Panc1 (cell line): ENCODE measurements at regions not wholly inside any gene's neighbourhood (a gene's known extent, or its start where the extent isn't known, plus 50 kb on each side); places are given as distances from the start of the nearest gene placed in this dataset.

ENCODE experiments used
- TCF7L2 ChIP-seq: IDR thresholded peaks from 2 replicates; pipeline ENCODE4 v1.6.1; 2011; ENCODE audit warnings: mild to moderate bottlenecking, low read depth, low read length, inconsistent platforms
- TF ChIP-seq, protein P1 (sequence below): fragments of 450-650 bp; IDR thresholded peaks from 2 replicates; pipeline ENCODE4 v1.5.1; 2017; ENCODE audit warnings: mild to moderate bottlenecking

DNA sequence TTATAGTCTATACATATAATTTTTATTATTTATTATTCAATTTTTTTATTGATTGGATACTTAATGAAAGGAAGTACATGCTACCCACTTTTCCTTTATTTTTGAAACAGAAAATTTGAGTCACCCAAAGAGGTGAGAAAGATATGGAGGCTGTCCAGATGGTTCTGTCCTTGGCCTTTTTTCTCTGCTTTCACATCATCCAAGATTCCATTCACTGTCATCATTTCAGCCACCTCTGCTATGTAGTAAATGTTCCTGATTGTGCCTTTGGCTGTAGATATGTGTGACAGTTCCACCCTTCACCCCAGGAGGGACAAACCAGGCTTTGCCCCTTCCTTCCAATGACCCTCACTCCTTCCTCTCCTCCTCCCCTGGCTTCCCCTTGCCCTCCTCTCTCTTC lies 675.7 kb upstream of the ID2 start:
- TF ChIP-seq, protein P1, sequence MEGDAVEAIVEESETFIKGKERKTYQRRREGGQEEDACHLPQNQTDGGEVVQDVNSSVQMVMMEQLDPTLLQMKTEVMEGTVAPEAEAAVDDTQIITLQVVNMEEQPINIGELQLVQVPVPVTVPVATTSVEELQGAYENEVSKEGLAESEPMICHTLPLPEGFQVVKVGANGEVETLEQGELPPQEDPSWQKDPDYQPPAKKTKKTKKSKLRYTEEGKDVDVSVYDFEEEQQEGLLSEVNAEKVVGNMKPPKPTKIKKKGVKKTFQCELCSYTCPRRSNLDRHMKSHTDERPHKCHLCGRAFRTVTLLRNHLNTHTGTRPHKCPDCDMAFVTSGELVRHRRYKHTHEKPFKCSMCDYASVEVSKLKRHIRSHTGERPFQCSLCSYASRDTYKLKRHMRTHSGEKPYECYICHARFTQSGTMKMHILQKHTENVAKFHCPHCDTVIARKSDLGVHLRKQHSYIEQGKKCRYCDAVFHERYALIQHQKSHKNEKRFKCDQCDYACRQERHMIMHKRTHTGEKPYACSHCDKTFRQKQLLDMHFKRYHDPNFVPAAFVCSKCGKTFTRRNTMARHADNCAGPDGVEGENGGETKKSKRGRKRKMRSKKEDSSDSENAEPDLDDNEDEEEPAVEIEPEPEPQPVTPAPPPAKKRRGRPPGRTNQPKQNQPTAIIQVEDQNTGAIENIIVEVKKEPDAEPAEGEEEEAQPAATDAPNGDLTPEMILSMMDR, result no peak
- no peak for TF ChIP-seq TCF7L2
